BLaER1 treated with 17β-estradiol and CSF1 and Interleukin-3, amounts not matched to agents 10 nM and 100 nM (cell line): ENCODE measurements at regions not wholly inside any gene's neighbourhood (a gene's known extent, or its start where the extent isn't known, plus 50 kb on each side); places are given as distances from the start of the nearest gene placed in this dataset.

Experiments used
- H3K27ac ChIP-seq, 11 experiments: shearing (Covaris generic); formaldehyde crosslinking; 2 replicates each; pipeline ENCODE4 v1.8.1; 2022
- H3K27me3 ChIP-seq, 11 experiments: shearing (Covaris generic); formaldehyde crosslinking; 2 replicates each; pipeline ENCODE4 v1.8.1; 2022
- H3K36me3 ChIP-seq, 11 experiments: shearing (Covaris generic); formaldehyde crosslinking; 2 replicates each; pipeline ENCODE4 v1.8.1; 2022
- H3K4me1 ChIP-seq, 10 experiments: shearing (Covaris generic); formaldehyde crosslinking; 2 replicates each; pipeline ENCODE4 v1.8.1; 2022
- H3K4me2 ChIP-seq, 11 experiments: shearing (Covaris generic); formaldehyde crosslinking; 2 replicates each; pipeline ENCODE4 v1.8.1; 2022
- H3K4me3 ChIP-seq, 10 experiments: shearing (Covaris generic); formaldehyde crosslinking; 2 replicates each; pipeline ENCODE4 v1.8.1; 2022
- H3K9ac ChIP-seq, 11 experiments: shearing (Covaris generic); formaldehyde crosslinking; 2 replicates each; pipeline ENCODE4 v1.8.1; 2022
- H3K9me3 ChIP-seq, 11 experiments: shearing (Covaris generic); formaldehyde crosslinking; replicated peaks in 1 of 11; 2 replicates each; pipeline ENCODE4 v1.8.1; 2022
- H4K20me1 ChIP-seq, 11 experiments: shearing (Covaris generic); formaldehyde crosslinking; 2 replicates each; pipeline ENCODE4 v1.8.1; 2022
- Cebpa-rat ChIP-seq, 11 experiments: shearing (Covaris generic); IDR thresholded peaks; 2 replicates each; pipeline ENCODE4 v1.8.1; 2022

- TF ChIP-seq Cebpa-rat (IDR thresholded peaks at IDR 0.05), result no peak
- Histone ChIP-seq H3K27me3 (no peaks in the 10 kb centered on the region), H4K20me1 (no peaks in the 10 kb centered on the region), H3K9ac (no peak overlapping the region), H3K27ac (no peak overlapping the region), H3K4me2 (no peak overlapping the region), H3K4me3 (no peak overlapping the region), H3K9me3 (peaks cover 0 to 16% (median 10%) of the 10 kb centered on the region in 11 experiments; a peak in 13 of 22 replicates), H3K36me3 (no peaks in the 10 kb centered on the region), H3K4me1 (no peaks in the 10 kb centered on the region)
Measured at GRCh38 chr15:47566610-47567009, 150.7 kb upstream of the SEMA6D start.

- H3K4me2 ChIP-seq, result no peak overlapping the region
- no peaks in the 10 kb centered on the region for H3K27me3 ChIP-seq
- no peaks in the 10 kb centered on the region for H3K4me1 ChIP-seq
- no peaks in the 10 kb centered on the region for H4K20me1 ChIP-seq
- H3K4me3 ChIP-seq, result no peak overlapping the region
- TF ChIP-seq Cebpa-rat (IDR thresholded peaks at IDR 0.05), result no peak
- H3K9ac ChIP-seq, result no peak overlapping the region
- no peaks in the 10 kb centered on the region for H3K36me3 ChIP-seq
- H3K27ac ChIP-seq, result no peak overlapping the region
- H3K9me3 ChIP-seq, result peaks cover 0 to 16% (median 10%) of the 10 kb centered on the region in 11 experiments; a peak in 13 of 22 replicates
Measured at GRCh38 chr15:47568030-47568429, 149.3 kb upstream of the SEMA6D start.

- no peak for TF ChIP-seq Cebpa-rat (IDR thresholded peaks at IDR 0.05)
- H3K36me3 ChIP-seq, result no peaks in the 10 kb centered on the region
- no peaks in the 10 kb centered on the region for H3K27me3 ChIP-seq
- no peak overlapping the region for H3K27ac ChIP-seq
- no peaks in the 10 kb centered on the region for H4K20me1 ChIP-seq
- no peak overlapping the region for H3K4me2 ChIP-seq
- no peak overlapping the region for H3K4me3 ChIP-seq
- no peaks in the 10 kb centered on the region for H3K4me1 ChIP-seq
- H3K9ac ChIP-seq, result no peak overlapping the region
- H3K9me3 ChIP-seq, result peaks cover 0 to 5% (median 2%) of the 10 kb centered on the region in 11 experiments; a peak in 9 of 22 replicates
Measured at GRCh38 chr15:47570044-47570443, 147.3 kb upstream of the SEMA6D start.

GRCh38 chr15:47570451-47570850 is 146.9 kb upstream of the SEMA6D start:
- Histone ChIP-seq H3K36me3 (no peaks in the 10 kb centered on the region), H3K4me3 (no peak overlapping the region), H4K20me1 (no peaks in the 10 kb centered on the region), H3K9ac (no peak overlapping the region), H3K4me2 (no peak overlapping the region), H3K9me3 (peaks cover 0 to under 1% (median 0%) of the 10 kb centered on the region in 11 experiments; a peak in 1 of 22 replicates), H3K27me3 (no peaks in the 10 kb centered on the region), H3K4me1 (no peaks in the 10 kb centered on the region), H3K27ac (no peak overlapping the region)
- no peak for TF ChIP-seq Cebpa-rat (IDR thresholded peaks at IDR 0.05)

- H3K4me2 ChIP-seq, result no peak overlapping the region
- no peak for TF ChIP-seq Cebpa-rat (IDR thresholded peaks at IDR 0.05)
- H3K27me3 ChIP-seq, result no peaks in the 10 kb centered on the region
- no peaks in the 10 kb centered on the region for H3K36me3 ChIP-seq
- H3K9me3 ChIP-seq, result no peaks in the 10 kb centered on the region
- no peaks in the 10 kb centered on the region for H4K20me1 ChIP-seq
- no peak overlapping the region for H3K9ac ChIP-seq
- H3K27ac ChIP-seq, result no peak overlapping the region
- no peak overlapping the region for H3K4me3 ChIP-seq
- H3K4me1 ChIP-seq, result no peaks in the 10 kb centered on the region
Measured at GRCh38 chr15:47570881-47571640, 146.2 kb upstream of the SEMA6D start.

GRCh38 chr15:47573673-47574072 is 143.6 kb upstream of the SEMA6D start:
- H3K9me3 ChIP-seq, result no peaks in the 10 kb centered on the region
- H3K27ac ChIP-seq, result no peak overlapping the region
- no peak overlapping the region for H3K4me3 ChIP-seq
- H3K4me2 ChIP-seq, result no peak overlapping the region
- H3K4me1 ChIP-seq, result no peaks in the 10 kb centered on the region
- H3K36me3 ChIP-seq, result no peaks in the 10 kb centered on the region
- H3K9ac ChIP-seq, result no peak overlapping the region
- H3K27me3 ChIP-seq, result no peaks in the 10 kb centered on the region
- no peak for TF ChIP-seq Cebpa-rat (IDR thresholded peaks at IDR 0.05)
- H4K20me1 ChIP-seq, result no peaks in the 10 kb centered on the region

- Histone ChIP-seq H3K4me2 (no peak overlapping the region), H3K27me3 (no peaks in the 10 kb centered on the region), H3K4me1 (no peaks in the 10 kb centered on the region), H3K36me3 (no peaks in the 10 kb centered on the region), H3K9me3 (no peaks in the 10 kb centered on the region), H3K27ac (no peak overlapping the region), H3K9ac (no peak overlapping the region), H4K20me1 (no peaks in the 10 kb centered on the region), H3K4me3 (no peak overlapping the region)
- no peak for TF ChIP-seq Cebpa-rat (IDR thresholded peaks at IDR 0.05)
Measured at GRCh38 chr15:47577000-47577399, 140.3 kb upstream of the SEMA6D start.

GRCh38 chr15:47577461-47577860 is 139.8 kb upstream of the SEMA6D start:
- no peak for TF ChIP-seq Cebpa-rat (IDR thresholded peaks at IDR 0.05)
- no peaks in the 10 kb centered on the region for H3K36me3 ChIP-seq
- H3K9ac ChIP-seq, result no peak overlapping the region
- no peaks in the 10 kb centered on the region for H3K9me3 ChIP-seq
- no peaks in the 10 kb centered on the region for H4K20me1 ChIP-seq
- no peaks in the 10 kb centered on the region for H3K27me3 ChIP-seq
- no peak overlapping the region for H3K4me2 ChIP-seq
- H3K27ac ChIP-seq, result no peak overlapping the region
- no peaks in the 10 kb centered on the region for H3K4me1 ChIP-seq
- no peak overlapping the region for H3K4me3 ChIP-seq

GRCh38 chr15:47582233-47582632 is 135.1 kb upstream of the SEMA6D start:
- Histone ChIP-seq H4K20me1 (no peaks in the 10 kb centered on the region), H3K4me1 (peaks cover 0 to 36% (median 28%) of the 10 kb centered on the region in 10 experiments; a peak in 16 of 20 replicates), H3K4me3 (no peak overlapping the region), H3K4me2 (no peak overlapping the region), H3K27me3 (no peaks in the 10 kb centered on the region), H3K9ac (no peak overlapping the region), H3K9me3 (no peaks in the 10 kb centered on the region), H3K36me3 (no peaks in the 10 kb centered on the region), H3K27ac (no peak overlapping the region)
- TF ChIP-seq Cebpa-rat (IDR thresholded peaks at IDR 0.05), result no peak

GRCh38 chr15:47584316-47584715 is 133.0 kb upstream of the SEMA6D start:
- H3K9me3 ChIP-seq, result peaks cover 0 to 3% (median 0%) of the 10 kb centered on the region in 11 experiments; a peak in 3 of 22 replicates
- peak overlapping the region in 7 of 11 experiments; percentile 14 to 81 (median 43); a peak in 14 of 22 replicates for H3K4me2 ChIP-seq
- no peaks in the 10 kb centered on the region for H4K20me1 ChIP-seq
- H3K4me3 ChIP-seq, result no peak overlapping the region
- no peak overlapping the region for H3K9ac ChIP-seq
- no peak for TF ChIP-seq Cebpa-rat (IDR thresholded peaks at IDR 0.05)
- peaks cover 3 to 54% (median 42%) of the 10 kb centered on the region in 10 experiments; a peak in 17 of 20 replicates for H3K4me1 ChIP-seq
- no peak overlapping the region for H3K27ac ChIP-seq
- H3K27me3 ChIP-seq, result no peaks in the 10 kb centered on the region
- H3K36me3 ChIP-seq, result no peaks in the 10 kb centered on the region
